ENCODE measurements at regions not wholly inside any gene's neighbourhood (a gene's known extent, or its start where the extent isn't known, plus 50 kb on each side); places are given as distances from the start of the nearest gene placed in this dataset.

DNA sequence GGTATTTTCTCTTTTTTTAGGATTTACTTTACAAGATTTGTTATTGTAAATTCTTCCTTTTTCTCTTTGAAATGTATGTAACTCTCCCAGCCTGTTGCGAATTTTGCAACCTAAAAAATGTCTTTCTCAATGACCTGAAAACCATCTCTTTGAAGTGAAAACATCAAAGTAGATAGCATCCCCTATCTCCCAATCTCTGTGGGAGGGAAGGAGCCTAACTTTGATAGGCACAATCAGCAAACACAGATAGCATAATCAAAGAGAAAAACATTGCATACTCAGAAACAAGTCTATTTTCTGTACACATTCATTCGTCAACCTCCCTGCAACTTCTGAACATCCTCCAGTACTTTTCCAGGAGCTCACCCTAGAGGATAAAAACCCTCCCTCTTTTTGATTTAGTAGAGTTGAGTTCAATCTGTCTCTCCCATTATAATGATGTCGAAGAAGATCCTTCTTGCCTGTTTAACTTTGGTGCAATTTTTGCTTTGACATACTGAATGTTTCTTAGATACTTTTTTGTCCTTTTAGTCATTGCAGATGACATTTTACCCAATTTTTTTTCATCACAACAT is 849.2 kb upstream of the LRFN5 start:
- TF ChIP-seq JUNB (IDR thresholded peaks at IDR 0.05; ENCODE audit: unreplicated experiment) (no peak), EZH2 (IDR thresholded peaks at IDR 0.05; ENCODE audit: low read depth, unreplicated experiment) (no peak), POLR2AphosphoS5 (IDR thresholded peaks at IDR 0.05; ENCODE audit: low read depth) (no peak), ZNF331 (CRISPR knock-in tag; IDR thresholded peaks at IDR 0.05; ENCODE audit: low read depth) (no peak), REST (IDR thresholded peaks at IDR 0.05; ENCODE audit: unreplicated experiment) (no peak), EZH2phosphoT487 (IDR thresholded peaks at IDR 0.05; ENCODE audit: unreplicated experiment) (no peak), CREB1 (CRISPR knock-in tag; IDR thresholded peaks at IDR 0.05; ENCODE audit: low read depth) (no peak), STAT1 (IDR thresholded peaks at IDR 0.05; ENCODE audit: unreplicated experiment) (no peak), ZNF114 (CRISPR knock-in tag; IDR thresholded peaks at IDR 0.05) (no peak), NANOG (IDR thresholded peaks at IDR 0.05; ENCODE audit: borderline replicate concordance) (no peak)
- TF ChIP-seq, protein P1, sequence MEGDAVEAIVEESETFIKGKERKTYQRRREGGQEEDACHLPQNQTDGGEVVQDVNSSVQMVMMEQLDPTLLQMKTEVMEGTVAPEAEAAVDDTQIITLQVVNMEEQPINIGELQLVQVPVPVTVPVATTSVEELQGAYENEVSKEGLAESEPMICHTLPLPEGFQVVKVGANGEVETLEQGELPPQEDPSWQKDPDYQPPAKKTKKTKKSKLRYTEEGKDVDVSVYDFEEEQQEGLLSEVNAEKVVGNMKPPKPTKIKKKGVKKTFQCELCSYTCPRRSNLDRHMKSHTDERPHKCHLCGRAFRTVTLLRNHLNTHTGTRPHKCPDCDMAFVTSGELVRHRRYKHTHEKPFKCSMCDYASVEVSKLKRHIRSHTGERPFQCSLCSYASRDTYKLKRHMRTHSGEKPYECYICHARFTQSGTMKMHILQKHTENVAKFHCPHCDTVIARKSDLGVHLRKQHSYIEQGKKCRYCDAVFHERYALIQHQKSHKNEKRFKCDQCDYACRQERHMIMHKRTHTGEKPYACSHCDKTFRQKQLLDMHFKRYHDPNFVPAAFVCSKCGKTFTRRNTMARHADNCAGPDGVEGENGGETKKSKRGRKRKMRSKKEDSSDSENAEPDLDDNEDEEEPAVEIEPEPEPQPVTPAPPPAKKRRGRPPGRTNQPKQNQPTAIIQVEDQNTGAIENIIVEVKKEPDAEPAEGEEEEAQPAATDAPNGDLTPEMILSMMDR (conservative IDR thresholded peaks at IDR 0.05; ENCODE audit: low read depth in 2 of 2), result no peak
- TF ChIP-seq, protein P2, sequence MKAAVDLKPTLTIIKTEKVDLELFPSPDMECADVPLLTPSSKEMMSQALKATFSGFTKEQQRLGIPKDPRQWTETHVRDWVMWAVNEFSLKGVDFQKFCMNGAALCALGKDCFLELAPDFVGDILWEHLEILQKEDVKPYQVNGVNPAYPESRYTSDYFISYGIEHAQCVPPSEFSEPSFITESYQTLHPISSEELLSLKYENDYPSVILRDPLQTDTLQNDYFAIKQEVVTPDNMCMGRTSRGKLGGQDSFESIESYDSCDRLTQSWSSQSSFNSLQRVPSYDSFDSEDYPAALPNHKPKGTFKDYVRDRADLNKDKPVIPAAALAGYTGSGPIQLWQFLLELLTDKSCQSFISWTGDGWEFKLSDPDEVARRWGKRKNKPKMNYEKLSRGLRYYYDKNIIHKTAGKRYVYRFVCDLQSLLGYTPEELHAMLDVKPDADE (IDR thresholded peaks at IDR 0.05), result no peak

All from GM23338 (cell line).